CD1c-positive myeloid dendritic cell (primary cell): ENCODE measurements at regions not wholly inside any gene's neighbourhood (a gene's known extent, or its start where the extent isn't known, plus 50 kb on each side); places are given as distances from the start of the nearest gene placed in this dataset.
"Not testable (repeated sequence)": the region's sequence is repeated elsewhere in the genome, so short reads cannot be mapped to it uniquely, and the experiment has no call there.

ENCODE experiments used
- DNase-seq: peaks from one replicate; pipeline ENCODE4 v3.0.0-alpha.2; 2016; ENCODE audit errors: extremely low spot score

GRCh38 chr7:26424319-26424718, 132.7 kb downstream of the SNX10 start:
- not testable (repeated sequence) for DNase-seq

GRCh38 chr7:26425655-26426054, 134.0 kb downstream of the SNX10 start:
- DNase-seq = no peak

GRCh38 chr7:26426096-26426495, 134.4 kb downstream of the SNX10 start:
- DNase-seq = no peak

- DNase-seq = no peak
Measured at GRCh38 chr7:26428571-26428970, 136.9 kb downstream of the SNX10 start.

- DNase-seq = no peak
Measured at GRCh38 chr7:26429168-26429567, 137.5 kb downstream of the SNX10 start.

- DNase-seq = no peak
Measured at GRCh38 chr7:26434974-26435373, 143.3 kb downstream of the SNX10 start.

- DNase-seq = no peak
Measured at GRCh38 chr7:26437003-26437532, 145.4 kb downstream of the SNX10 start.

- DNase-seq = no peak
Measured at GRCh38 chr7:26438078-26438477, 146.4 kb downstream of the SNX10 start.

GRCh38 chr7:26439521-26440232, 148.0 kb downstream of the SNX10 start:
- DNase-seq = no peak

- no peak for DNase-seq
Measured at GRCh38 chr7:26440233-26441001, 148.8 kb downstream of the SNX10 start.

GRCh38 chr7:26441002-26441521, 149.4 kb downstream of the SNX10 start:
- DNase-seq = no peak

- DNase-seq = no peak
Measured at GRCh38 chr7:26441611-26442277, 150.1 kb downstream of the SNX10 start.

GRCh38 chr7:26443006-26443405, 151.3 kb downstream of the SNX10 start:
- no peak for DNase-seq

- DNase-seq = no peak
Measured at GRCh38 chr7:26443751-26444150, 152.1 kb downstream of the SNX10 start.

- no peak for DNase-seq
Measured at GRCh38 chr7:26444555-26444954, 152.9 kb downstream of the SNX10 start.

GRCh38 chr7:26447116-26447515, 155.5 kb downstream of the SNX10 start:
- no peak for DNase-seq

GRCh38 chr7:26449175-26450165, 157.8 kb downstream of the SNX10 start:
- no peak for DNase-seq

GRCh38 chr7:26451997-26452396, 160.3 kb downstream of the SNX10 start:
- DNase-seq = no peak

- DNase-seq = no peak
Measured at GRCh38 chr7:26454180-26454579, 162.5 kb downstream of the SNX10 start.

- DNase-seq = no peak
Measured at GRCh38 chr7:26457696-26458327, 166.2 kb downstream of the SNX10 start.
